GM12878 (cell line): ENCODE measurements at regions not wholly inside any gene's neighbourhood (a gene's known extent, or its start where the extent isn't known, plus 50 kb on each side); places are given as distances from the start of the nearest gene placed in this dataset.

Experiments
- CBX5 ChIP-seq: sonication (generic); IDR thresholded peaks from 2 replicates; pipeline ENCODE4 v1.6.1; 2016; ENCODE audit warnings: low read depth, moderate library complexity, mild to moderate bottlenecking, inconsistent platforms
- FOXM1 ChIP-seq: IDR thresholded peaks from 2 replicates; pipeline ENCODE4 v1.6.1; 2012; ENCODE audit warnings: low read depth, mild to moderate bottlenecking, inconsistent platforms, low read length, moderate library complexity
- HDAC2 ChIP-seq: fragments of 200-600 bp; sonication (generic); IDR thresholded peaks from 2 replicates; pipeline ENCODE4 v1.6.1; 2017
- HDGF ChIP-seq: fragments of 450-650 bp; IDR thresholded peaks from 2 replicates; pipeline ENCODE4 v1.6.1; 2016; ENCODE audit warnings: antibody characterized with exemption
- POLR2A ChIP-seq: IDR thresholded peaks from 2 replicates; pipeline ENCODE4 v1.6.1; 2011; ENCODE audit warnings: low read depth, mild to moderate bottlenecking, low read length
- RCOR1 ChIP-seq: conservative IDR thresholded peaks from 2 replicates; pipeline ENCODE4 v1.6.1; 2012; ENCODE audit warnings: low read depth, low read length, improper control_type of control experiment
- SP1 ChIP-seq: IDR thresholded peaks from one replicate; pipeline ENCODE4 v1.6.1; 2011; ENCODE audit warnings: low read depth, low read length
- TCF7 ChIP-seq: IDR thresholded peaks from 2 replicates; pipeline ENCODE4 v1.6.1; 2014; ENCODE audit warnings: antibody characterized with exemption, borderline replicate concordance
- USF2 ChIP-seq: IDR thresholded peaks from 2 replicates; pipeline ENCODE4 v1.6.1; 2011; ENCODE audit warnings: low read depth, low read length, improper control_type of control experiment, borderline replicate concordance
- ZNF207 ChIP-seq: fragments of 450-650 bp; IDR thresholded peaks from 2 replicates; pipeline ENCODE4 v1.6.1; 2014; ENCODE audit warnings: antibody characterized with exemption, mild to moderate bottlenecking, borderline replicate concordance

GRCh38 chr7:131076032-131076431, 251.6 kb upstream of the MKLN1 start:
- TF ChIP-seq FOXM1 = no peak
- TF ChIP-seq USF2 = no peak
- no peak for TF ChIP-seq ZNF207
- no peak for TF ChIP-seq CBX5
- TF ChIP-seq RCOR1 = no peak
- TF ChIP-seq SP1 = no peak
- TF ChIP-seq HDGF = no peak
- TF ChIP-seq HDAC2 = no peak
- TF ChIP-seq TCF7 = no peak
- no peak for TF ChIP-seq POLR2A
